Psoas muscle (tissue), 7 donors: ENCODE measurements at regions not wholly inside any gene's neighbourhood (a gene's known extent, or its start where the extent isn't known, plus 50 kb on each side); places are given as distances from the start of the nearest gene placed in this dataset.

Experiments used
- ATAC-seq, 4 donors: fragments of 200-7000 bp; cut with Tn5 transposase; one replicate each; pipeline ENCODE4 v1.9.1; 2020; ENCODE audit warnings: moderate library complexity in 3 of 4, mild to moderate bottlenecking in 2 of 4
- DNase-seq, 2 donors: peaks; one replicate each; pipeline ENCODE4 v3.0.0-alpha.2; 2020
- H3K27ac ChIP-seq: fragments of 200-600 bp; one replicate; pipeline ENCODE4 v1.8.0; 2022
- H3K27me3 ChIP-seq, 3 donors: fragments of 200-600 bp in 1 of 3; one replicate each; pipeline versions ENCODE4 v1.6.1 to v1.8.0; 2013 to 2022; ENCODE audit warnings: low read length in 2 of 3, mild to moderate bottlenecking in 2 of 3, moderate library complexity in 1 of 3; ENCODE audit not compliant: insufficient read depth in 3 of 3
- H3K36me3 ChIP-seq, 2 donors: fragments of 200-600 bp in 1 of 2; one replicate each; pipeline versions ENCODE4 v1.6.1 to v1.8.0; 2013 to 2022; ENCODE audit warnings: low read depth in 1 of 2, mild to moderate bottlenecking in 1 of 2, moderate library complexity in 1 of 2; ENCODE audit not compliant: insufficient read depth in 1 of 2
- H3K4me1 ChIP-seq: fragments of 200-600 bp; one replicate; pipeline ENCODE4 v1.8.0; 2022
- H3K4me3 ChIP-seq: fragments of 200-600 bp; one replicate; pipeline ENCODE4 v1.8.0; 2022; ENCODE audit warnings: mild to moderate bottlenecking
- H3K9me3 ChIP-seq: fragments of 200-600 bp; one replicate; pipeline ENCODE4 v1.8.0; 2022
- WGBS, 3 donors: extraction: QIAGEN DNeasy Blood & Tissue Kit; methylation state at CpG; one replicate each; pipeline versions ENCODE4 v1.1.6 to v1.1.7; 2013; 5-methylcytosine and 5-hydroxymethylcytosine counted together
- intact Hi-C, 2 donors: fragments of 100-400 bp; cut with DNase I; formaldehyde crosslinking; loops; one replicate each; pipeline versions ENCODE4 v1.11.0 to v1.14.2; 2022
- TF ChIP-seq, protein P1 (sequence below): fragments of 200-600 bp; IDR thresholded peaks from one replicate; pipeline ENCODE4 v1.8.0; 2022; ENCODE audit warnings: antibody characterized with exemption
- donor health status: healthy with polysubstance abuse.
- donor health status: DM: no; HTN: no; CAD: no; lungs with moderate emphysema.
- donor health status: Bipolar disorder and iron deficiency.
- donor health status: healthy.
- donor health status: DM: yes; HTN: yes; CAD: no.
- donor health status: DM: no; HTN: no; CAD: no.
- donor health status: DM: yes; HTN: yes; CAD: no.

DNA sequence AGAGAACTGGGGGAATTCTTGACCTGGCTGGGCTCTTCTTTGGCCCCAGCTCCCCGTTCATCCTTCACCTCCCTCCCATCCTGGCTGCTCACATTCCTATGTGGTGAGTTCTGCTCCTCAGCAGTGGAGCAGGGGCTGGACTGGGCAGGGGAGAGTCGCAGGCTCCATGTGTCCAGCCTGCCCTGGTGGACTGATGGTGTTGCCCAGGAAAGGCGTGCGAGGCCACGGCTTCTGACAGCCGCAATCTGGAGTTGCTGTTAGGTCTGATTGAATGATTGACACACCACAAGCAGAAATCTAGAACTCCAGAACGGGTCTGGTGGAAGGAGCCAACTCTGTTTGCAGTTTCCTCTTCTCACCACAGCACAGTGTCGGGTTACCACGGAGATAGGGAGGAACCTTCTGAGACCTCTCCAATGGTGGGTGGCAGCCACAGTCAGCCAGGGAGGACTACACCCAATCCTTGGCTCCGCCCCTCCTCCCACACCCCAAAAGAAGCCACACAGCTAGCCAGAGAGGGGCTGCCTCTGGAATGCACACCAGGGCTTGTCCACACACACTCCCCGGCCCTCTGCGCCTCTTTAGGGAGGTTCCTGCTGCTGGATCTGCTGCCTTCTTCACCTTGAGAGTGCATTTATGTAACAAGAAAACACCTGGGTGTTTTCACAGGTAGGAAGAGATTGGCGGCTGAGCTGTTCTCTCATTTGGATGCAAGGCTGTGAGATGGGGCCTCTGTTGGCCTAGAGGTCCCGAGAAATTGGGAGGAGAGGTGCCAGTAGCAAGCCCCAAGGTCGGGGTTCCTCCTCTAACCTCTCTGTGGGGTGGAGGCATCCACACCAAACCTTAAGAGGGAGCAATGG, 56.4 kb upstream of the CD44 start:
- Histone ChIP-seq H3K4me1 (peaks cover 18% of the 10 kb centered on the region), H3K27me3 (no peaks in the 10 kb centered on the region), H3K36me3 (no peaks in the 10 kb centered on the region), H3K4me3 (no peak overlapping the region), H3K9me3 (no peaks in the 10 kb centered on the region), H3K27ac (peak overlapping the region; percentile 10)
- 52 to 64% (median 53%) methylated on average over 15 of the region's 15 CpGs for WGBS, 3 donors
- TF ChIP-seq, protein P1, sequence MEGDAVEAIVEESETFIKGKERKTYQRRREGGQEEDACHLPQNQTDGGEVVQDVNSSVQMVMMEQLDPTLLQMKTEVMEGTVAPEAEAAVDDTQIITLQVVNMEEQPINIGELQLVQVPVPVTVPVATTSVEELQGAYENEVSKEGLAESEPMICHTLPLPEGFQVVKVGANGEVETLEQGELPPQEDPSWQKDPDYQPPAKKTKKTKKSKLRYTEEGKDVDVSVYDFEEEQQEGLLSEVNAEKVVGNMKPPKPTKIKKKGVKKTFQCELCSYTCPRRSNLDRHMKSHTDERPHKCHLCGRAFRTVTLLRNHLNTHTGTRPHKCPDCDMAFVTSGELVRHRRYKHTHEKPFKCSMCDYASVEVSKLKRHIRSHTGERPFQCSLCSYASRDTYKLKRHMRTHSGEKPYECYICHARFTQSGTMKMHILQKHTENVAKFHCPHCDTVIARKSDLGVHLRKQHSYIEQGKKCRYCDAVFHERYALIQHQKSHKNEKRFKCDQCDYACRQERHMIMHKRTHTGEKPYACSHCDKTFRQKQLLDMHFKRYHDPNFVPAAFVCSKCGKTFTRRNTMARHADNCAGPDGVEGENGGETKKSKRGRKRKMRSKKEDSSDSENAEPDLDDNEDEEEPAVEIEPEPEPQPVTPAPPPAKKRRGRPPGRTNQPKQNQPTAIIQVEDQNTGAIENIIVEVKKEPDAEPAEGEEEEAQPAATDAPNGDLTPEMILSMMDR, result no peak
- peak; percentile 59 to 60 for DNase-seq
- intact Hi-C loops, result no loop called here
- peak; percentile 46 to 72 (median 58) for ATAC-seq

DNA sequence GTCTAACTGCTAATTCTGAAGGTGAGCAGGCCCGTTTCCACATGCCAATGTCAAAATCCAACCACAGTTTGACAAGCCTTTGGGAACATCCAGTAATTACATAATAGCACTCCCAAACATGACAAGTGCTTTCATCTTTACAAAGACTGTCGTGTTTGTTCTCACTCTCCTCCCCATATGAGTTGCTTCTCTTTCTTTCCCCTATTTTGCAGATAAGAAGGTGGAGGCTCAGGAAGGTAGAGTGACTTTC, 55.9 kb upstream of the CD44 start:
- Histone ChIP-seq H3K9me3 (no peaks in the 10 kb centered on the region), H3K4me1 (peaks cover 23% of the 10 kb centered on the region), H3K27ac (peak overlapping the region; percentile 10), H3K27me3 (no peaks in the 10 kb centered on the region), H3K36me3 (no peaks in the 10 kb centered on the region), H3K4me3 (no peak overlapping the region)
- 22 to 35% (median 28%) methylated on average over 2 of the region's 2 CpGs for WGBS, 3 donors
- DNase-seq, result no peak
- TF ChIP-seq, protein P1, result no peak
- ATAC-seq, result no peak
- intact Hi-C loops, result no loop called here

DNA sequence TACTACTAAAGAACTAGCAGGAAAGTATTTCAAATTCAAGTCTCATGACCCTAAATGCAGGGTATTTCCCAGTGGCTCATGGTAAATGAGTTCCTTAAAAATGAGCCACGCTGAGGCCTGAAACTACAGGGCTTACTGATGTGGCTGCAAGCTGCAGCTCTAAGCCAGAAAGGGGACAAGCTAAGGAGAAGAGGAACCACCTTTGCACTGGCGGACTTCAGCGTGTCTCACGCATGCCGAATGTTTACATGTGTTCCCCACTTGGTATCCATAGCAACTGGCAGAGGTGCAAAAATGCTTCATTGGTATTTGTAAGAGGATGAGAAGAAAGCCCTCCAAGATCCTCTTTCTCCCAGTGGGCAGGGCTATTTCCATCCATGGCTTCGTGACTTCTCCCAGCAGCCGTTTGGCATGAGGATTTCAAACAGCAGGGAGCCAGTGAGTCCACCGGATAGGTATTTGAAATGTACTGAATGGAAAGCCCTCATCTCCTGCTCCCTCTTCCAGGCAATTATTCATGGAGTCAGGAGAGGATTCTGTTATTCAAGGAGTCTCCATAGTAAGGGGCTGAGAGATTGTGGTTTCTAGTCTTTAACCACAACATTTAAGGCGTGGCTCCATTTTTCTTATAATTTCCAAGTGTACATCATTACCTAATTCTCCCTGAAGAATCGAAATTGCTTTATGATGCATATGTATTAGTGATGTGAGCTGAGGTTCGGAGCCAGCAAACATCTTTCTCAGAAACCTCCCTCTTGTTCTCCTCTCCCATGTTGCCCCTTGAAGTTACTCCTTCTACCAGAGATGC, 55.3 kb upstream of the CD44 start:
- intact Hi-C loops, result no loop called here
- DNase-seq (peak; percentile 42 to 63), ATAC-seq (peak; percentile 57 to 80 (median 66))
- H3K27ac ChIP-seq, result peak overlapping the region; percentile 10
- no peak overlapping the region for H3K4me3 ChIP-seq
- no peaks in the 10 kb centered on the region for H3K27me3 ChIP-seq
- TF ChIP-seq, protein P1, result no peak
- no peaks in the 10 kb centered on the region for H3K9me3 ChIP-seq
- peaks cover 24% of the 10 kb centered on the region for H3K4me1 ChIP-seq
- H3K36me3 ChIP-seq, result no peaks in the 10 kb centered on the region
- 15 to 23% (median 21%) methylated on average over 11 of the region's 11 CpGs for WGBS, 3 donors

DNA sequence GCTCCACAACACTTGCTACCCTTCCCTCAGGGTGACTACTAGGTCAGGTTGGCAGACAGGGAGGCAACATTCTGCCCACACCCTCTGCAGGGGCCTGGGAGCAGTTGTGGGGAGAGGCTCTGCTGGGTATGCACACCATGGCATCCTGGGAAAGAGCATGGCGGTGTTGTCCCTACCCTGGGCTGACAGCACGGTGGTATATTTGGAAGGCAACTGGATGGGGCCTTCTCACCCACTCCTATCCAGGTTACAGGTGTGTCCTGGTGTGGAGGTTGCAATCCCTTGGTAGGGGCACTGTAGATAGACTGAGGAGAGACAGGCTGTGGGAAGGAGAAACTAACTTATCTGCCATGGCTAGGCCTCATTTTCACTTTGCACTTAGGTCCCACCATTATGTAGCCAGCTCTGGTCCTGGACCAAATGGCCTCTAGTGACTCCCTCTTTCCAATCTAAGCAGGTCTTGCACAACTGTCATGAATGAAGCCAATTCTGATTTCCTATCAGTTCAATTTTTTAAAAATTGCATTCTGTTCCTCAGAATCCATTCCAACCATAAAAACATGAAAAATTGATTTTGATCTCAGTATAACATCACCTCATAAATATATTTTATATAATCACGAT, 54.0 kb upstream of the CD44 start:
- no peak for DNase-seq
- TF ChIP-seq, protein P1, result no peak
- Histone ChIP-seq H3K4me3 (no peak overlapping the region), H3K4me1 (peaks cover 24% of the 10 kb centered on the region), H3K27ac (no peak overlapping the region), H3K27me3 (no peaks in the 10 kb centered on the region), H3K9me3 (no peaks in the 10 kb centered on the region), H3K36me3 (no peaks in the 10 kb centered on the region)
- ATAC-seq, result no peak
- intact Hi-C loops, result no loop called here
- 82 to 96% (median 95%) methylated on average over 3 of the region's 3 CpGs for WGBS, 3 donors
